HepG2 (cell line): ENCODE measurements at regions not wholly inside any gene's neighbourhood (a gene's known extent, or its start where the extent isn't known, plus 50 kb on each side); places are given as distances from the start of the nearest gene placed in this dataset.

ENCODE experiments used
- ATAC-seq: fragments of 200-7000 bp; cut with Tn5 transposase; 3 replicates; pipeline ENCODE4 v1.9.1; 2020; ENCODE audit warnings: mild to moderate bottlenecking, moderate library complexity
- BruUV-seq: library from RNA; stranded (reverse); fragments of 400-500 nt; replicated peaks from 2 replicates; lab custom pipeline; 2021; lab: Mats Ljungman, UMichigan
- CTCF ChIA-PET: fragments of 300-600 bp; formaldehyde crosslinking; extraction: SDS; loops from one replicate; lab custom pipeline; 2021; ENCODE audit warnings: low total read pairs, inconsistent platforms, low intra/inter-chr PET ratio; lab: Yijun Ruan, JAX
- POLR2A ChIA-PET: fragments of 350-600 bp; sonication (Branson Sonifier 250); formaldehyde crosslinking; loops from one replicate; lab custom pipeline; 2020; ENCODE audit warnings: antibody characterized with exemption, inconsistent platforms; lab: Yijun Ruan, JAX
- DNase-seq: peaks from one replicate; pipeline ENCODE4 v3.0.0-alpha.2; 2015; ENCODE audit warnings: low spot score
- FAIRE-seq: peaks from 3 replicates; lab custom pipeline; 2011; peaks lifted over from hg19 to GRCh38; lab: Jason Lieb, UNC
- H2AFZ ChIP-seq: one replicate; pipeline ENCODE4 v1.6.1; 2011; ENCODE audit warnings: low read length, inconsistent platforms
- H3K27ac ChIP-seq: fragments of 300-600 bp; 3 replicates; pipeline ENCODE4 v1.8.0; 2011; ENCODE audit warnings: mixed run types, mild to moderate bottlenecking, mixed read lengths, low read length, inconsistent platforms; ENCODE audit not compliant: insufficient read depth; ENCODE audit errors: extremely low read length
- H3K27me3 ChIP-seq, 2 experiments: fragments of 200-600 bp in 1 of 2; 2 replicates in 1 of 2; 3 replicates in 1 of 2; pipeline versions ENCODE4 v1.6.0 to v1.8.0; 2011; ENCODE audit warnings: low read length in 2 of 2, mild to moderate bottlenecking in 2 of 2, moderate library complexity in 2 of 2, inconsistent platforms in 1 of 2; ENCODE audit not compliant: insufficient read depth in 2 of 2, control insufficient read depth in 1 of 2
- H3K36me3 ChIP-seq, 2 experiments: fragments of 200-600 bp in 1 of 2; replicated peaks in 1 of 2; 2 replicates in 1 of 2; 3 replicates in 1 of 2; pipeline versions ENCODE4 v1.5.1 to v1.8.0; 2011; ENCODE audit warnings: low read length in 2 of 2, inconsistent platforms in 1 of 2; ENCODE audit not compliant: insufficient read depth in 2 of 2, control insufficient read depth in 1 of 2
- H3K4me1 ChIP-seq: 2 replicates; pipeline ENCODE4 v1.5.1; 2012; ENCODE audit warnings: low read length, inconsistent platforms; ENCODE audit not compliant: insufficient read depth
- H3K4me2 ChIP-seq: 2 replicates; pipeline ENCODE4 v1.6.0; 2011; ENCODE audit warnings: low read depth, low read length, inconsistent platforms
- H3K4me3 ChIP-seq, 3 experiments: fragments of 200-600 bp in 1 of 3; sonication (generic), shearing (Covaris generic) in 1 of 3; replicated peaks in 1 of 3; 2 replicates each; pipeline ENCODE4 v1.5.1; 2011 to 2016; ENCODE audit warnings: low read length in 3 of 3, inconsistent platforms in 2 of 3, low read depth in 2 of 3, mild to moderate bottlenecking in 2 of 3, control low read depth in 1 of 3, mixed read lengths in 1 of 3; ENCODE audit not compliant: insufficient read depth in 1 of 3
- H3K79me2 ChIP-seq: one replicate; pipeline ENCODE4 v1.6.1; 2011; ENCODE audit warnings: low read length, inconsistent platforms; ENCODE audit not compliant: insufficient read depth
- H3K9ac ChIP-seq: 2 replicates; pipeline ENCODE4 v1.6.0; 2011; ENCODE audit warnings: mild to moderate bottlenecking, low read depth, low read length, inconsistent platforms; ENCODE audit not compliant: insufficient read depth
- H3K9me3 ChIP-seq: 2 replicates; pipeline ENCODE4 v1.5.1; 2012; ENCODE audit warnings: mild to moderate bottlenecking, low read length
- H4K20me1 ChIP-seq: 2 replicates; pipeline ENCODE4 v1.6.0; 2011; ENCODE audit warnings: inconsistent platforms, mild to moderate bottlenecking, low read length, moderate library complexity; ENCODE audit not compliant: insufficient read depth
- ARID2 ChIP-seq: sonication (generic); formaldehyde crosslinking; IDR thresholded peaks from 2 replicates; pipeline ENCODE4 v1.8.1; 2022; ENCODE audit warnings: mild to moderate bottlenecking, missing genetic modification reagents, borderline replicate concordance
- ATRX ChIP-seq: sonication (generic); formaldehyde crosslinking; IDR thresholded peaks from 2 replicates; pipeline ENCODE4 v1.4.0; 2020; ENCODE audit warnings: missing genetic modification reagents, borderline replicate concordance
- CBFB ChIP-seq: sonication (generic); formaldehyde crosslinking; IDR thresholded peaks from 2 replicates; pipeline ENCODE4 v1.4.0; 2020; ENCODE audit warnings: missing genetic modification reagents
- CBX2 ChIP-seq, 2 experiments: fragments of 200-600 bp in 1 of 2; sonication (generic); formaldehyde crosslinking in 1 of 2; IDR thresholded peaks; 2 replicates each; pipeline versions ENCODE4 v1.7.0 to v1.8.1; 2018 to 2022; ENCODE audit warnings: low read depth in 2 of 2, low read length in 1 of 2, mild to moderate bottlenecking in 1 of 2, missing genetic modification reagents in 1 of 2
- FOSL1 ChIP-seq: sonication (generic); formaldehyde crosslinking; IDR thresholded peaks from 2 replicates; pipeline ENCODE4 v1.9.0; 2021; ENCODE audit warnings: missing genetic modification reagents, borderline replicate concordance
- HDAC2 ChIP-seq: sonication (generic); formaldehyde crosslinking; IDR thresholded peaks from 2 replicates; pipeline ENCODE4 v1.4.0; 2020; ENCODE audit warnings: missing genetic modification reagents
- KDM5A ChIP-seq: fragments of 200-600 bp; sonication (generic); IDR thresholded peaks from 2 replicates; pipeline ENCODE4 v1.7.0; 2018; ENCODE audit warnings: antibody characterized with exemption, mild to moderate bottlenecking, low read length, borderline replicate concordance
- REST ChIP-seq, 2 experiments: IDR thresholded peaks; 2 replicates each; pipeline ENCODE4 v1.6.1; 2011 to 2012; ENCODE audit warnings: low read length in 2 of 2, borderline replicate concordance in 1 of 2, low read depth in 1 of 2, mild to moderate bottlenecking in 1 of 2, moderate library complexity in 1 of 2
- SMYD3 ChIP-seq: sonication (generic); formaldehyde crosslinking; IDR thresholded peaks from 2 replicates; pipeline ENCODE4 v1.8.1; 2023; ENCODE audit warnings: mild to moderate bottlenecking, missing genetic modification reagents
- TMF1 ChIP-seq: sonication (generic); formaldehyde crosslinking; IDR thresholded peaks from 2 replicates; pipeline ENCODE4 v1.8.1; 2022; ENCODE audit warnings: low read depth, missing genetic modification reagents
- ZBTB3 ChIP-seq: sonication (generic); formaldehyde crosslinking; IDR thresholded peaks from 2 replicates; pipeline ENCODE4 v1.4.0; 2020; ENCODE audit warnings: low read depth, mild to moderate bottlenecking, moderate library complexity, missing genetic modification reagents, borderline replicate concordance
- ZNF234 ChIP-seq: sonication (generic); formaldehyde crosslinking; conservative IDR thresholded peaks from 2 replicates; pipeline ENCODE4 v1.5.1; 2020; ENCODE audit warnings: mild to moderate bottlenecking, missing genetic modification reagents
- ZNF451 ChIP-seq: sonication (generic); formaldehyde crosslinking; IDR thresholded peaks from 2 replicates; pipeline ENCODE4 v1.5.0; 2020; ENCODE audit warnings: mild to moderate bottlenecking, missing genetic modification reagents
- ZNF678 ChIP-seq: sonication (generic); formaldehyde crosslinking; IDR thresholded peaks from 2 replicates; pipeline ENCODE4 v1.4.0; 2020; ENCODE audit warnings: mild to moderate bottlenecking, missing genetic modification reagents
- ZNF766 ChIP-seq: sonication (generic); formaldehyde crosslinking; IDR thresholded peaks from 2 replicates; pipeline ENCODE4 v1.5.0; 2020; ENCODE audit warnings: missing genetic modification reagents, borderline replicate concordance
- ZNF780A ChIP-seq: sonication (generic); formaldehyde crosslinking; IDR thresholded peaks from 2 replicates; pipeline ENCODE4 v1.8.0; 2022; ENCODE audit warnings: mild to moderate bottlenecking, missing genetic modification reagents, moderate library complexity
- ZNF781 ChIP-seq: sonication (generic); formaldehyde crosslinking; IDR thresholded peaks from 2 replicates; pipeline ENCODE4 v1.5.1; 2020; ENCODE audit warnings: borderline replicate concordance, mild to moderate bottlenecking, missing genetic modification reagents; ENCODE audit errors: not compliant biosample characterization
- ZSCAN22 ChIP-seq: sonication (generic); formaldehyde crosslinking; IDR thresholded peaks from 2 replicates; pipeline ENCODE4 v1.4.0; 2020; ENCODE audit warnings: mild to moderate bottlenecking, missing genetic modification reagents
- WGBS: methylation state at CpG from one replicate; pipeline ENCODE4 v1.1.6; 2017; ENCODE audit warnings: low lambda C conversion rate; 5-methylcytosine and 5-hydroxymethylcytosine counted together
- in situ Hi-C: cut with HindIII; loops from 2 replicates; pipeline ENCODE4 v1.10.0; 2017; ENCODE audit warnings: low pct_unique_long_range_greater_than_20kb; ENCODE audit not compliant: extremely low pct_ligation_motif_present
- intact Hi-C: fragments of 100-400 bp; cut with micrococcal nuclease; formaldehyde crosslinking; loops from one replicate; pipeline ENCODE4 v1.10.0; 2022; ENCODE audit not compliant: unreplicated experiment

- no peak for TF ChIP-seq TMF1 (CRISPR knock-in tag)
- no peak for TF ChIP-seq ZNF678
- no peak for TF ChIP-seq ZNF780A (CRISPR knock-in tag)
Observed at GRCh38 chr15:72850833-72851232, 67.3 kb upstream of the ADPGK start (continued).

- H2AFZ ChIP-seq = no peak overlapping the region
- in situ Hi-C loops = loop anchor here (5.0 kb wide), 1 partner anchor 51 kb away; no protein-coding TSS in a partner anchor
- no peak for ATAC-seq
- no peaks in the 10 kb centered on the region for H3K79me2 ChIP-seq
- no peak overlapping the region for H3K4me2 ChIP-seq
- intact Hi-C loops = no loop called here
- no peak overlapping the region for H3K27ac ChIP-seq
- ChIA-PET POLR2A (no interaction called here), CTCF (no interaction called here)
- BruUV-seq = no TSS peak
- H3K4me1 ChIP-seq = no peaks in the 10 kb centered on the region
- H3K27me3 ChIP-seq = peaks cover 2 to 26% of the 10 kb centered on the region in 2 experiments; a peak in 3 of 5 replicates
- no peaks in the 10 kb centered on the region for H3K9me3 ChIP-seq
- H3K9ac ChIP-seq = no peak overlapping the region
- no peak for DNase-seq
- no peak for FAIRE-seq
- H4K20me1 ChIP-seq = no peaks in the 10 kb centered on the region
- 17% methylated on average over 3 of the region's 3 CpGs for WGBS
- H3K4me3 ChIP-seq = no peak overlapping the region
- no peak for TF ChIP-seq SMYD3
- TF ChIP-seq ATRX (CRISPR knock-in tag) = no peak
- no peak for TF ChIP-seq CBX2 (IDR thresholded peaks at IDR 0.05; ENCODE audit: low read depth, low read length)
- TF ChIP-seq CBX2 (CRISPR knock-in tag; IDR thresholded peaks at IDR 0.05; ENCODE audit: low read depth) = no peak
- TF ChIP-seq REST (IDR thresholded peaks at IDR 0.05; ENCODE audit: borderline replicate concordance in 1 of 2, low read depth in 1 of 2, low read length in 2 of 2) = no peak
- no peak for TF ChIP-seq CBFB (CRISPR knock-in tag)
- TF ChIP-seq ZNF766 (CRISPR knock-in tag) = no peak
- no peak for TF ChIP-seq ZNF781 (CRISPR knock-in tag)
- TF ChIP-seq ARID2 (CRISPR knock-in tag) = no peak
- no peak for TF ChIP-seq KDM5A
- TF ChIP-seq HDAC2 (CRISPR knock-in tag) = no peak
- TF ChIP-seq ZNF234 (CRISPR knock-in tag) = no peak
- no peak for TF ChIP-seq ZSCAN22 (CRISPR knock-in tag)
- TF ChIP-seq ZBTB3 (CRISPR knock-in tag) = no peak
- no peak for TF ChIP-seq FOSL1 (CRISPR knock-in tag)
- TF ChIP-seq ZNF451 = no peak
- no peaks in the 10 kb centered on the region for H3K36me3 ChIP-seq
Observed at GRCh38 chr15:72847806-72848205, 64.2 kb upstream of the ADPGK start.
